GM12892 (cell line): ENCODE measurements at regions not wholly inside any gene's neighbourhood (a gene's known extent, or its start where the extent isn't known, plus 50 kb on each side); places are given as distances from the start of the nearest gene placed in this dataset.

Experiments
- POLR2A ChIP-seq: IDR thresholded peaks from 2 replicates; pipeline ENCODE4 v1.6.1; 2011; ENCODE audit warnings: low read depth, low read length, control low read depth
- POLR2AphosphoS5 ChIP-seq: IDR thresholded peaks from 2 replicates; pipeline ENCODE4 v1.6.1; 2011; ENCODE audit warnings: low read depth, low read length, control low read depth
- TAF1 ChIP-seq: IDR thresholded peaks from 2 replicates; pipeline ENCODE4 v1.6.1; 2011; ENCODE audit warnings: low read depth, mild to moderate bottlenecking, control low read depth, low read length, borderline replicate concordance

GRCh38 chr12:125772403-125772802, 707.2 kb downstream of the AACS start:
- TF ChIP-seq POLR2A (no peak), POLR2AphosphoS5 (no peak), TAF1 (no peak)
